HL-60 (cell line): ENCODE measurements at regions not wholly inside any gene's neighbourhood (a gene's known extent, or its start where the extent isn't known, plus 50 kb on each side); places are given as distances from the start of the nearest gene placed in this dataset.
"Not testable (repeated sequence)": the region's sequence is repeated elsewhere in the genome, so short reads cannot be mapped to it uniquely, and the experiment has no call there.

Source experiments
- CTCF ChIP-seq: IDR thresholded peaks from one replicate; pipeline ENCODE4 v1.5.1; 2011; ENCODE audit warnings: low read length, control low read depth, inconsistent platforms; ENCODE audit not compliant: insufficient read depth
- POLR2AphosphoS5 ChIP-seq: IDR thresholded peaks from 2 replicates; pipeline ENCODE4 v1.6.1; 2012; ENCODE audit warnings: low read depth

- TF ChIP-seq POLR2AphosphoS5, CTCF: not testable (repeated sequence)
Observed at GRCh38 chr7:86985342-86985741, 74.1 kb downstream of the ELAPOR2 start.
